GM19043 (cell line): ENCODE measurements at regions not wholly inside any gene's neighbourhood (a gene's known extent, or its start where the extent isn't known, plus 50 kb on each side); places are given as distances from the start of the nearest gene placed in this dataset.
A peak's percentile ranks its signal among the peaks of the same experiment; 100 is the strongest.

ENCODE experiments used
- ATAC-seq: cut with Tn5 transposase; IDR thresholded peaks from one replicate; pipeline ENCODE4 v1.9.1; 2021; ENCODE audit warnings: low read depth; ENCODE audit not compliant: unreplicated experiment

DNA sequence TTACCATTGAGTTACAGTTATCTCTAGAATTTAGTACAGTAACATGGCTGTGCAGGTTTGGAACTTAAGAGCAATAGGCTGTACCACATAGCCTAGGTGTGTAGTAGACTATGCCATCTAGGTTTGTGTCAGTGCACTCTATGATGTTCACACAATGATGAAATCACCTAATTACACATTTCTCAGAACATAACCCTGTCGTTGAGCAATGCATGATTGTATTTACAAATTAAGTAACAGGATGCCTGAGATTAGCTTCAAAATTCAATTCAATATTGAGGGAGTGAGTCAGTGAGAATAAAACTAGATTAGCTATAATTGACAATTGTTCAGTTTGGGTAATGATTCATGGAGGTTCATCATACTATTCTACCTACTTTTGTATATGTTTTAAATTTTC is 633.8 kb downstream of the IGSF11 start:
- ATAC-seq = no peak

DNA sequence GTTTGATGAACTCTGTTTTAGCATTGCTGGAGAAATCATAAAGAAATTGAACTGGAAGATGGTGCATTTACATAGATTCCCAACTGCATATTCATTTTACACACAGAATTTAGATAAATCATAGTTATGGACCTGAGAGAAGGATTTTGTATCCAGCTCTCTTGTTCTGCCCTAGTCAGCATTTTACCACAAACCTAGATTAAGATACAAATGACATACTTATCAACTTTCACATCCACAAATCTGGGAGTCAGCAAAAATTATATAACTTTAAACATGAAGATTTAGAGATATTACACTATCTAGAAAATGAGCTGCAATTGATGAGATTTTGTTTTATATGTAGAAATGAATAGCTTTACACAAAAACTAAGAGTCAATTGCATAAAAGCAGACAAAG is 632.8 kb downstream of the IGSF11 start:
- ATAC-seq = no peak

DNA sequence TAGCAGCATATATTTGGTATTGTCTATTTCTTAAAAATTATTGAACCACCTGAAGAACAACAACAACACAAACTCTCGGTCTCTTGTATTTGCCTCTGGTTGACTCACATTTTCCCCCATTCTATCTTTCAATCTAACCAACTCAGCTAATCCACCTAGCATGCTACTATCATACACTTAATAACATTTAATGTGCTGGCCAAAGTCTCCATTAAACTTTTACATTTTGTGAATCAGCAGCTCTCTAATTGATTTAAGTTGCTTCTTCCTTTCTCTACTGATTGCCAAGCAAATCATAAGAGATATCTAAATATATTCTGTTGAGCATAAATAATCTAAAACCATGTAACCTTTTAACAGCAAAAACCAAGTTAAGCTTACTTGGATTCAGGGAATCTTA is 631.7 kb downstream of the IGSF11 start:
- ATAC-seq = no peak

DNA sequence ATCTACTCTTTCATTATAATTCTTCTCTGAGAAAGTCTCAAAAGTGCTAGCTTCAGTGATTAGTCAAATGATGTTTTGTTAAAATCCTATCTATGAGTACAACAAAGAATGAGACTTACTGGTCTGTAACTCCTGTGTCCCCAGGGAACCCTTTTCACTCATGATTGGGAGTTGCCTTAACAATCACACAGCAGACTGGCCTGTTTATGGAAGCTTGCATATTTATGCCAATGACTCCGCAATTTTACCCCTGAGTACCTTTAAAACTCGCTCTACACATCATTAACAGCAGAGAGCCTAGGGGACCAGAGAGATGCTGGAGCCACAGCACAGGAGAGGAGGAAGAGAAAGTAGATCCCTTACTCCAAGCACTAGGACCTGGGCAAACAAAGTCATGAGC is 628.1 kb downstream of the IGSF11 start:
- no peak for ATAC-seq

DNA sequence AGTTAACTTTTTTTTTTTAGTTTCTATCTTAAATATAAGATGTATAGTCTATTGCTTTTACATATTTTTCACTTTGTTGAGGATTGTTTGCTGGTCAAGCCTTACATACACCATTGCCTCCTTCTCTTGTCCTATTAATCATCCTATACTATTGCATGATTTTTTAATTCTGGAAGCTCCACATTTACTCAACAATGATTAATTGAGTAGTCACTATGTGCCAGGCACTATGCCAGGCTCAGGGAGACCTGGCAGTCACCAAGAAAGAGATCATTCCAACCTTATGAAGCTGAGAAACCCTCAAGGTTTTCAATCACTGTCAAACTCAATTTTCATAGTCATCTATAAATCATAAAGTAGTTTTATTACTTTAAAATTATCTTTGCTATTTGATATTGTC is 626.2 kb downstream of the IGSF11 start:
- ATAC-seq = no peak

DNA sequence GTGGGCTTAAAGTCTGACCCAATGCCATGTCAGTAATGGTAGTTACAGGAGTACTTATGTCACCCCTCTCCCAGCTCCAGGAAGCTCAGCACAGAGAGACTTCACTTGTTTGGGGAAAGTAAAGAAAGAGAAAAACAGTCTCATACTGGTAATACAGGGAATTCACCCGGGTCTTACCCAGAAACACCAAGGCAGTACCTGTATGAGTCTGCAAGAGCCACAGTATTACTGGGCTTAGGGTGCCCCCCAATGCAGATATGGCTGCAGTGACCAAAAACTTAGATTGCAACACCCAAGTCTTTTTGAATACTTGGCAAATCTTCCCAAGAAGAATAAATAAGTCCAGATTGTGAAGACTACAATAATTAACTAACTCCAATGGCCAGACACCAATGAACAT is 622.1 kb downstream of the IGSF11 start:
- peak; percentile 60 for ATAC-seq

DNA sequence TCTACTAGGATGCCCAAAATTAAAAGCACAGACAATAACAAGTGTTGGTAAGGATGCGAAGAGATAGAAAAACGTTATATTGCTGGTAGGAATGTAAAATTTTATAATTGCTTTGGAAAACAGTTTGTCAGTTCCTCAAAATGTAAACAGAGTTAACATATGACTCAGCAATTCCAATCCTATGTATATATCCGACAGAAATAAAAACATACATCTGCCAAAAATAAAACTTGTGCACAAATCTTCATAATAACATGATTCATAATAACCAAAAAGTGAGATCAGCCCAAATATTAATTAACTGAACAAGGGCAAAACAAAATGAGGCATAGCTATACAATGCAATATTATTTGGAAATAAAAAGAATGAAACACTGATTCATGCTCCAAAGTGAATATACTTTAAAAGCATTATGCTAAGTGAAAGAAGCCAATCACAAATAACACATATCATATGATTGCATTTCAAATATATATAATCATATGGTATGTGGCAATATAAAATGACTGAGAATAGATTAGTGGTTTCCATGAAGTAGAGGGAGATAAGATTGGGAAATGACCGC is 609.3 kb downstream of the IGSF11 start:
- no peak for ATAC-seq

DNA sequence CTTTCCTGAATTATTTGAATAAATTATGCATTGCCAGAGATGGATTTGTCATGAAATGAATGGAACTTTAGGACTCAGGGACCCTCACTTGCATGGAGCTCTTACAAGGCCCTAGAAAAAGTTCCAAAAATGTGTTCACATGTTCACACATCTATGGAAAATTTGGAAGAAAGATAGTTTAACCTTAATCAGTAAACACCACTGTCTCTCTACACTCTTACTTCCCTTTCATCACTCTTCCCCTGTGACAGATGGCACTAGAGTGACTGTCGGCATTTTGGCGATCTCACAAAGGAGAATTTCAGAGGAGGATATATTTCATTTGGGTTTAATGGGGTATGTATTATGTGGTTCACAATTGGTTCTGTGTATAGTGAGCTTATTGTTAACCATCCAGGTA is 600.8 kb downstream of the IGSF11 start:
- no peak for ATAC-seq

DNA sequence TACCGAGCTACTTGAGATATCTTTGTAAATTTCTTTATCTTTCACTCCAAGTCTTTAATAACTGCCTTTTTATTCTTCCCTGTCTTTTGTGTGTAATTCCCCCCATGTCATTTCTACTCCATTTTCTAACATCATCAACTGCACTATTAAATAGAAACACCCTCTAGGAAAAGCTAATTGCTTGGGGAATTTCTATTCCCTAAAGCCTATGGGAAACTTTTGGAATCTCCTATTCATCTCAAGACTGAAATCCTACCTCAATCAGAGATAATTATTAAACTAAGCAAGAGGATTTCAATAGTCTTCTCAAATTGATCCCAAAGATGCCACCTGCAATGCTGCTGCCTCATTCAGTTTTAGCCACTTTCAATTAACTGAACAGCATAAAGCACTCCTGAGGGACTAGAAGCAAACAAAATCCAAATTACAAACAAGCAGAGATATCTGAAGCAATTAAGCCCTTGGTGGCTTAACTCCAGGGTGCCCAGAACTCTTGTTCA is 598.7 kb downstream of the IGSF11 start:
- no peak for ATAC-seq

DNA sequence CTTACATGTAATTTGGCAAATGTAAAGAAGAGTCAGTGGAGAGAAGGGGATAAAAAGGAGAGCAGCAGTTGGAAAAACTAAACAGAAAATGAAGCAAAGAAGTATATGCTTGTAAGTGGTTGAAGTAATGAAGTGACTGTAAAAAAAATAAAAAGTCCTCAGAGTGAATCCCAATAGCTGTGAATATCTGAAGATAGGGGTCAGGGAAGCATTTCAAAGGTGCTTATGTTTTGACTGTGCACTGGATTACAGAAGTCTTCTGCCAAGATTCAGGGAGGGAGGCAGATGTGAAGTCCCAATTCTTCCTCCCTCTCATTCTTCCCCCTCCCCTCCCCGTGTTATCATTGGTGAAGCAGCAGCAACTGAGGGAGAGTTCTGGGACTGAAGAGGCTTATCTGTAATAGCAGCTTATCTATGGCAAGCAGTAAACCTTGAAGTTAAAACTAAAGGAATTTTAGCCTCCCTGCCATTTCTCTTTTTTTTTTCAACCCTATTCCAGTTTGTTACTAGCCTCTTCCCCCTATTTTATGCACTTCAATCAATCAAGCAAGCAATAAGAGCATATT is 597.9 kb downstream of the IGSF11 start:
- no peak for ATAC-seq

DNA sequence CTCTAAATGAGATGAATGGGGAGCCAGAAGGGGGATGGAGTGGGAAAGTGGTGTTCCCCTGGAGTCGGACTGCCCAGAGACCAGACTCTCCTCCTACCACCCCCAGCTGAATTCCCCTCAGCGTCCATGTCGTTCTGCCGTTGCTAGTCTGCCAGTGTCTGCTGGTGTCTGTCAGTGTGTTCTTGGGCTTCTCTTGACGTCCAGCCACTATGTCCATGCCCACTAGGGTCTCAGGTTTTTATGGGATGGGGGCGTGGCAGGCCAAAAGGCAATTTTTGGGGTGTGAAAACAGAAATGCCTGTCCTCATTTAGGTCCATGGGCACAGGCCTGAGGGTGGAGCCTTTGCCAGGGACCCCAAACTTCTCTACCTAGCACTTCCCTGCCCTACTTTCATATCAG is 589.6 kb downstream of the IGSF11 start:
- ATAC-seq = no peak

DNA sequence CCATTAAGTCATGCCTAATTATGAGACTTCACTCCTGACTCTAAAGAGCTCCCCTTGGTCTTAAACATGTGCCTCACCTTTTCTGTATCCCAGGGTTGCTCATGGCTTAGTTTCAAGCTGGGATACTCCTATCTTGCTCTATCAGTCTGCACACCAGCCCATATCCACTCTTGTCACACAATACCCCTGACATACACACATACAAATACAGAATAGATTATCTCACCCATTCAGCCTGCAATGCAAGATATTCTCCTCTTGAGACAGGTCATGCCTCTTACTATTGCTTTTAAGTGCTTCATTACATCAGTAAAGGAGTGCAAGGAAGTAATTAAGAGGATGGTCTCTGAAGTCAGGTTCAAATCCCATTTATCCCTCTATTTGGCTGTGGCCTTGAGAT is 587.3 kb downstream of the IGSF11 start:
- ATAC-seq = no peak

DNA sequence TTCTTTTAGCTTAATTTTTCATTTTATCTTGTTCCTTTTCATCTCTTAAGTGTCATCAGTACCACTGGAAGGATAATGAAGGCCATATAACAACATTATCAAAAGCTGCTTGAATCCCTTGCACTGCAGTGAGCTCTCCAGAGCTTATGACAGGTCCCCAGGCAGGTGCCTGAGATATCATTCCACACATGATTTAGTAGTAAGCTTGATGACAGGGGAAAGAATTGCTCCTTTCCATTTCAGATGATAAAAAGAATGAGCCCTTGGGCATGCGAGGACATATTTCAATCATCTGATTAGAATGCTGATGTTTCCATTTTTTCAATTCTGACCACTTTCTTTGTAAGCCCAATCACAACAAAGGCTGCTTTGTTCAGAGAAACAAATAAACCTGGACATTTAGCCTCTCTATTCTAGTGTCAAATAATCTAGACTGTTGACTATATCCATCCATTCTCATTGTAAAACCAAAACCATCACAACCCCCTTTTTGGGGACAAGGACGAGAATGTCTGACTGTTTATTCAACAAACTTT is 567.8 kb downstream of the IGSF11 start:
- ATAC-seq = no peak

DNA sequence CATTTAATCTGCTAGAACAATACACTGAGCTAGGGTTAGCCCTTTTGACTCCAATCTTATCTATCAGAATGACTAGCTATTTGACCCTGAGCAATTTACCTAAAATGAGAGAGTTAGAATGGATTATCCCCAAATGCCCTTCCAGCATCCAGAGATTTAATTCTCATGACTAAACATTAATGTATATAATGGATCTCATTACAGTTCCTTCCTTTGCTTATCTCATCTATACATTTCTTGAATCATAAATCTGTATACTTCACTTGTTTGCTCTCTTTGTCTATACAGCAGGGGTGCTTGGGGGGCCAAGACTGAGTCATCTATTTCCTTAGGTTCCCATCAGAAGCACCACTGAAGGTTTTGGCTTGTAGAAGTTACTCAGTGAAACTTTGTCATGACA is 565.8 kb downstream of the IGSF11 start:
- ATAC-seq = no peak

DNA sequence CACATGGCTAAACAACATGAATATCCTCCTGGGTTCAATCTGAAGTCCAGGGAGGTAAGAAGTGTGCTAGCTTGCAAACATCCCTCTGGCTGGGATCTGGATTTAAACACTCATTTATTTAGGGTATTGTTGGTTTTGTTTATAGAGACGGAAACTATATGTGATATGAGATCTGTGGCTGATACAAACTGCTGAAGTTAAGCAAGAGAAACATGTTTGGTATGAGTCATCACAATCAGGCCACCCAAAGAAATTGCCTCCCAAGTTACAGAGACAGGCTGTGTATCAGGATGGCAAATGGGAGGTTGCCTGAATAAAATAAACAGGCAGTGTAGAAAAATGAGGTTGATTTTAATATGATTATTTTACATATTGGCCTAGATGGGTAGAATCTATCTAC is 562.1 kb downstream of the IGSF11 start:
- no peak for ATAC-seq

DNA sequence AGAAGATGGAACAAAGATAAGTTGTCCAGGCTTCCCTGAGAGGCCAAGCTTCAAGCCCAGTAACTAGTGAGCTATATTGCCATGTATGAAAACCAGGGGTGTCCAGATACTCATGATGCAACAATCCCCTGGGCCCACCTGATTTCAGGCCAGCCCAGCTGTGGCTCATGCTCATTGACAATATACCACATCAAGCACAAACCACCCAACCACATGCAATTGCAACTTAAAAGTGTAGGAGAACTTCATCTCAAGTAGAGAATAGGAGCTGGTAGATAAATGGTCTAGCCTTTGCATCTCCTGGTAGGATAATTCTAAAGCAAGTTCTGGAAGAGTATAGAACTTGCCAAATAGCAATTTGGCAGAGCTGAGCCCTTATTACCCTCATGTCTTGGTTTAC is 561.3 kb downstream of the IGSF11 start:
- no peak for ATAC-seq

DNA sequence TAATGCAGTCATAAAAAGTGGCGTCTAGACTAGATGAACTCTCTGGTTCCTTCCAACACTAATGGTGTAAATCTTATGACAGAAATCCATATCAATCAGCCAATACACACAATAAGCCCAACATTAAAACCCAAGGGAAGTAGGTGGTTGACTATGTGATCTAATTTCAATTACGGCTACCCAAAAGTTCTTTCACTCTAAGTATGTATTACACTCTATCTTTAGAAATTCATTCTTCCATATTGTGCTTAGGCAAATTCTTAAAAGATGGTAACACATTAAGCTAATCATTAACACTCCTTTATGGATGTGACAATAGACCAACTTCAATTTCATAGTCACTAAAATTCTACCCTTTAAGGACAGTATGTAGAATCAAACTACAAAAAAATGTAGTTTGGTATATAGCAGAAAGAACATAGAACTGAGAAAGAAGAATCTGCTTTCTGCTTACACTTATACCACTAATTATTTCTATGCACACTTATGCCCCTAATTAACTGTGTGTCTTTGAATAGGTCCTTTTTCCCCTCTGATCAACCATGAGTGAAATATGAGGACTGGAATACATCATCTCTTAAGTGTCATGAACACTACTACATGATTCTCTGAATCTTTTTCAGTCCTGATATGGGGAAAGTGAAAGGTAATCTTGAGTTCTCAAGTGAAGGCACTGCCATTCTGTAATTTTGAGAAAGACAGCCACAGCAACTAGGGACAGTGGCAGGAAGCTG is 557.6 kb downstream of the IGSF11 start:
- ATAC-seq = no peak

DNA sequence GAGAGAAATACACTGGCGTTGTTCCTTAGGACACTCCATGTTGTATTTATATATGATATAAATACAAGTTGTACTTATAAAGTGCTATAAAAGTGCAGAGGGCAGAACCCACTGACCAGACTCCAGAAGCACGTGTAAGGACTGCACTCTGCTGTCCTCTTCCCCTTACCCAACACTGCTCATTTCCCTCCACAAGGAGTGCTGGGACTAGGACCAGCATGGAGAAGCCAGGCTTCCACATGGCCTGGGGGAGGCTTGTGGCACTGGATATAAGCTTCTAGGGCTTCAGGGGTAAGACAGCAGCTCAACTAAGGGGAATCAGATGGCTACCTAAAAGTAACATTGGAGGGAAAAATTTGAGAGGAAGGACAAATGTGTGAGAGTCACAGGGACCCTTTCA is 556.9 kb downstream of the IGSF11 start:
- no peak for ATAC-seq

DNA sequence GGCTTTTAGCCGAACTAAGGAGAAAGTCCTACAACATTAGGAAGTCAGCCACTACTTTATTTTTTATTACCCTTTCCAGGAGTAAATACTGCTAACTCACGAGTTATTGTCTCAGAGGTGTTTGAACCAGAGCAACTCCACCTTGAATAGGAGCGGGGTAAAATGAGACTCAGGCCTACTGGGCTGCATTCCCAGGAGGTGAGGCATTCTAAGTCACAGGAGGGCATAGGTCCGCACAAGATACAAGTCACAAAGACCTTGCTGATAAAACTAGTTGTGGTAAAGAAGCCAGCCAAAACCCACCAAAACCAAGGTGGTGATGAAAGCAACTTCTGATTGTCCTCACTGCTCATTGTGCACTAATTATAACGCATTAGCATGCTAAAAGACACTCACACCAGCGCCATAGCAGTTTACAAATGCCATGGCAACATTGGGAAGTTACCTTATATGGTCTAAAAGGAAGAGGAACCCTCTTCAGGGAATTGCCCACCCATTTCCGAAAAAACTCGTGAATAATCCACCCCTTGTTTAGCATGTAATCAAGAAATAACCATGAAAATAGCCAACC is 555.9 kb downstream of the IGSF11 start:
- ATAC-seq = no peak

DNA sequence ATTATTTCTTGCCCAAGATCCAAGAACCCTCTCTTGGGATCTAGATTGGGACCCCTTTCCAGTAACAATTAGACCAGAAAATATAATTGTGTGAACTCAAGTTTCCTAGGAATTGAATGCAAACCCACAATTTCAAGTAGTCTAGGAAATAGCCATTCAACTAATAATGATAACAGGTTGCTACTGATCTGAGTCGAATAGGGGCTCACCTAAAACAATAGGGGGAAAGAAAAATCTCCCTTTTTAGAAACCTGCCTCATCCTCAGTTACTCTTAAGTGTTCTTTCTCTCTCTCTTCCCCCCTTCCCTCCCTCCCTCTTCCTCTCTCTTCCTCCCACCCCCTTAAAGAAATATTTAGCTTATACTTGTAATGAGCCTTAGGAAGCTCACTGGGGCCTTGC is 555.3 kb downstream of the IGSF11 start:
- ATAC-seq = no peak

DNA sequence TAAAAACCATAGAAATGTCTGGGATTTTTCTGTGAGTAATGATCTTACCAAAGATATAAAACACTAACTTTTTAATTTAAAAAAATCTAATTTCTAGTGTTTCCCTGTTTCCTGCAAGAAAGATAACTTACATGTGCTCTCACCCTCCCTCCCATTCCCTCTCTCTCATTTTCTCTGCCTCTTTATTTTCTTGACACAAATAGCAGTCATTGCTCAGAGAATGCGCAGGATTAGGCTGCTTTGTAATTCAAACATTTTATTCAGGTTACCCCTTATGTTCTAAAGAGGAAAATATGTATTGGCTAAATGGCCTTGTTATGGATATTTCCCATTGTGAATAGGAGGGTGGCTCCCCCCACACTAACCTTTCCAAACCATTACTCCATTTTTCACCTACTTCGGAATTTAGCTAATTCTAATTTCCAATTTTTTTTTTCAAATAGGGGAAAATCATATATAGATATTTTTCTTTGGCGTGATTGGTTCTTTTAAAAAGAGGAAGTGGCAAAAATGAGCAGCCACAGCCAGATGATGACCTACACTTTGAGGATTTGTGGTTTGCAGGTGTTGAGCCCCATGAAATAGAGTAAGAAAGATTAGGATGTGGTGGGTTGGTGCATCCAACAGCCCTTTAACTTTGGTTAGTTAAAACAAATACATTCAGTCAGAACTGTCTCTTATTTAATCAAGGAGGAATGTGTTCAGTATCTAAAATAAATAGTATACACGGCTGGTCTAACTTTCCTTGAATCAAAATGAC is 554.4 kb downstream of the IGSF11 start:
- ATAC-seq = no peak
